ENCODE measurements at regions not wholly inside any gene's neighbourhood (a gene's known extent, or its start where the extent isn't known, plus 50 kb on each side); places are given as distances from the start of the nearest gene placed in this dataset.
"Not testable (repeated sequence)": the region's sequence is repeated elsewhere in the genome, so short reads cannot be mapped to it uniquely, and the experiment has no call there.

- DNase-seq, result no peak
Measured at GRCh38 chr5:100479079-100479688, 56.0 kb upstream of the FAM174A start.

DNA sequence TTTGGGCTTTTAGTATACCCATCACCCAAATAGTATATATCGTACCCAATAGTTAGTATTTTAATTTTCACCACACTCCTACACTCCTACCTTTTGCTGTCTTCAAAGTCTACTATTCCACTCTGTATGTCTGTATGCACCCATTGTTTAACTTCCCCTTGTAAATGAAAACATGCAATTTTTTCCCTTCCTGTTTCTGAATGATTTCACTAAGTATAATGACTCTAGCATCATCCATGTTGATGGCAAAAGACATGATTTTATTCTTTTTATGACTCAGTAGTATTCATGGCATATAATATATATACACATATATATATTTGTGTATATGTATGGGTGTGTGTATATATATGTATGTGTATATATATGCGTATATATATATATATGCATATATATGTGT, 63.1 kb upstream of the FAM174A start:
- DNase-seq, result no peak

DNA sequence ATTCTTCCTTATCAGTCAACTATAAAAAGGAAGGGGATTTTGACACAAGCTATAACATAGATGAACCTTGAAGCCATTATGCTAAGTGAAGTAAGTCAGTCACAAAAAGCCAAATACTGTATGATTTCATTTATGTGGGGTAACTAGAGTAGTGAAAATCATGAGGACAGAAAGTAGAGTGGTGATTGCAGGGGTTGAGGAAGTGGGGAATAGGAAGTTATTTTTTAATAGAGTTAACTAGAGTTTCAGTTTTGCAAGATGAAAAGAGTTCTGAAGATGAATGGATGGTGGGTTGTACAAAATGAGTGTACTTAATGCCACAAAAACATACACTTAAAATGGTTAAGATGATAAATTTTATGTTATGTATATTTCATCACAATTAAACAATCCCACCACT, 65.4 kb upstream of the FAM174A start:
- no peak for DNase-seq

- no peak for DNase-seq
Measured at GRCh38 chr5:100464418-100464817, 70.8 kb upstream of the FAM174A start.

- no peak for DNase-seq
Measured at GRCh38 chr5:100456615-100457014, 78.6 kb upstream of the FAM174A start.

DNA sequence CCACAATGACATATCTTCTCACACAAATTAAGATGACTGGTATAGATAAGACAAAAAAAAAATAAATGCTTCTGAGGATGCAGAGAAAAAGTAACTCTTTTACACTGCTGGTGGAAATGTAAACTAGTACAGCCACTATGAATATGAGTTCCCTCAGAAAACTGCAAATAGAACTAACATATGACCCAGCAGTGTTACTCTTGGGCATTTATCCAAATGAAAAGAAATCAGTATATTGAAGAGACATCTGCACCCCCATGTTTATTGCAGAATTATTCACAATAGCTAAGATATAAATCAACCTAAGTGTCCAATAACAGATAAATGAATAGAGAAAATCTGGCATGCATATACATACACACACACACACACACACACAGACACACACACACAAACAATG, 83.0 kb upstream of the FAM174A start:
- DNase-seq, result no peak

- no peak for DNase-seq
Measured at GRCh38 chr5:100448111-100448528, 87.1 kb upstream of the FAM174A start.

DNA sequence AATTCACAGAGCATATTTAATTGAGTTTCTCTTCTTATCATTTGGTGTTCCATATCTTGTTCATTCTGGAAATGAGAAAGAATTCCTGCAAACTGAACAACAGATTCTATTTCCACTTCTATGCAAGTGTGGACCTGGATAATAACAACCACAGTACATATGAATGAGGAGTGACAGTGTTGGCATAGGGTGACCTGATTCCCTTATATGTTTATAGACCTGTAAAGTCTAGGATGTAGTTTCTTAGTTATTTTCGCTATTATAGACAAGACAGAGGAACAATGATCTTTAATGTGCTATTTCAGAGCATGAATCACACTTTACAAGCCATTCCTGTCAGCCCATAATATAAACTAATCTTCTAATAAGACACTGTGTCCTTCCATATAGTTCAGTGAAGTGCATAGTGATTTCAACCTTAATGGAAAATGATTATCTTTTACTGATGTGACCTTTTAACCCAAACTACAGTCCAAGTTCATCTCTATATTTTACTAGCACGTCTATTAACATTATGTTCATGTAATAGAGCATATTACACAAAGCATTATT, 88.2 kb upstream of the FAM174A start:
- no peak for DNase-seq

GRCh38 chr5:100444961-100445360, 90.2 kb upstream of the FAM174A start:
- DNase-seq, result no peak

- no peak for DNase-seq
Measured at GRCh38 chr5:100434815-100435214, 100.4 kb upstream of the FAM174A start.

DNA sequence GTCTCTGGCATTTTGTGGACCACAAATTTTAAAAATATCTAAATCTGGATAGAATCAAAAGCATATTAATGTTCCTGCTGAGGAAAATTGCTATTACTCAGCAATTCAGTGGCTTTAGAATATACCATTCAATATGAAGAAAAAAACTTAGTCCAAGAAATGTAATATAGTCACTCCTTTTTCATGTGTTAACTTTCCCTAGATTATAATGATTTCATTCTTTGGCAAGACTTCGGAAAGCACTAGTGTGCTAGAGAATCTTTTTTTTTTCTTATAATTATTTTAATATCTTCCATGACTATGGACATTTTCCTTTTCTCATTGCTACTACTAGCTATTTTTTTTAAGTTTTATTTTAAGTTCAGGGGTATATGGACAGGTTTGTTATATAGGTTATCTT, 102.4 kb upstream of the FAM174A start:
- DNase-seq, result no peak

DNA sequence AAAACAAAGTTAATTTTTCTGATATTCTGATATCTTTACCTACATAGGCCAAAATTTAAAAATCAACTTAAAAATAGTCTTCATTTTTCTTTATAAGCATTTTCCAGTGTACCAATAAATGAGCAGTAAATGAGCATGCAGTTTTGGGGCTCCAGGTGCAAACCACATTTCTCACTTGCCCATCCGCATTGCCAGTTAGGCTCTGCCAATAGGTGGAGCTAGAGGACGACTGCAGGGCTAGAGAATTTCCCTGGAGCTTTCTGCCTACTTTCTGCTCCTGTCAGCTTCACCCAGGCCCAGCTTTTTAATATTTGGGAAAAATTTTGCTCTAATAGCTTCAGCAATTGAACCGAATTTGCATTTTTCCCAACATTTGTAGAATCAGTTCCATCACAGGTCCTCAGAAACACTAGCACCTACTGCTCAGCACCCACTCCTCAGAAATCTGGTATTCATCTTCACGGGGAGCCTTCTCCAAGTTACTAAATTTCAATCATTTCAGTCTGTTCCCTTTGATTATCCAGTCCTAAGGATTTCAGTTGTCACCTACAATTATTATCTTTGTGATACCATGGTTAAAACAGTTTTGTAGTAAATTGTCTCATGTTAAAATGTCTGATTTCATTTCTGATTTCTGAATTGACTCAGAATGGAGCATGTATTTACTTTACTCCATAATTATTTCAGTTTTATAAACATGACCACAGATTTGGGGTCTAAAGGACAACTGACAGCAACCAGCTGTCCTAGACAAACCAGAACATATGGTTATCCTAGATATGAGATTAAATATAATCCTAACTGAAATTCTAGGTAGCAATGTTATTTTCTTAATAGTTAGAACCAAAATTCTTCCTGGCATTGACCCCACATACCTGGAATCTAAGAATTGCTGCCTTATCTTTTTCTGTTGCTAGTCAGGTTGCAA, 104.6 kb upstream of the FAM174A start:
- peak; percentile 48 to 59 for DNase-seq

- no peak for DNase-seq
Measured at GRCh38 chr5:100424787-100425186, 110.4 kb upstream of the FAM174A start.

- DNase-seq, result no peak
Measured at GRCh38 chr5:100424017-100424416, 111.2 kb upstream of the FAM174A start.

GRCh38 chr5:100423330-100423729, 111.8 kb upstream of the FAM174A start:
- no peak for DNase-seq

DNA sequence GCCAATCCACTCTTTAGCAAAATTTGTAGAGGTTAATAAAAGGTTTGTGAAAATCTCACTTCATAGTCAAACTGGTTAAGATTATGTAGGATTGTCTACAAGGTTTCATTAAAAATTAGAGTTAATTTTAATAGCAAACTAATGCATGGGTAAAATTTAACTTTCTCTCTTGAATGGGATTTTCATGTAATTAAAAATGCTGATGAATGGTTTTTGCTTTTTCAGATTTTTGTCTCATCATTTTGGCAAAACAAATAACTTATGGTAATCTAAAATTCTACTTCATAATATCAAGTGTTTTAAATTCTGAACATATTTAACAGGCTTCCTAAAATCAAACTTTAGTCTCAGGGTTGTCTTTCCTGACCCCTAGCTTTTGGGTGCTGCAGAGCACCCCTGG, 113.8 kb upstream of the FAM174A start:
- no peak for DNase-seq

- DNase-seq, result no peak
Measured at GRCh38 chr5:100418231-100418630, 116.9 kb upstream of the FAM174A start.

DNA sequence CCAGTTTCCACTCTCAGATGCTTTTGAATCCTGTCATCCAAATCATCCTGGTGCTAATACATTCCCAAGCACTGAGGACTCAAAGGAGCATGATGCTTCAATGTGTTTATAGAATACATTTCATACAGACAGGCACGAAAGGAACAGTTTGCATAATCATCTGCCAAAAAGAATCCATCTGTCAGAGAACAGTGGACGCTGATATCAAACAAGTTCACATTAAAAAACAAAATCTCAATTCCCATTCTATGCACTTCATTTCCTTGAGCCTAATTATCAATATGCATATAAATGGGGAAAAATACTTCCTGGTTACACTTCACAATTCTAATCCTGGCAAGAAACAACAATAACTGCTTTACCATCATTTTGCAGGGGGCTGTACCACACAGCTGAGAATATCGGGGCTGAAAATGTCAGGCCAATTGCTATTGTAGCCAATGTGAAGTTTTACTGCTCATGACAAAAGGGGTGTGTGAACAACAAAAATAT, 125.5 kb upstream of the FAM174A start:
- no peak for DNase-seq

DNA sequence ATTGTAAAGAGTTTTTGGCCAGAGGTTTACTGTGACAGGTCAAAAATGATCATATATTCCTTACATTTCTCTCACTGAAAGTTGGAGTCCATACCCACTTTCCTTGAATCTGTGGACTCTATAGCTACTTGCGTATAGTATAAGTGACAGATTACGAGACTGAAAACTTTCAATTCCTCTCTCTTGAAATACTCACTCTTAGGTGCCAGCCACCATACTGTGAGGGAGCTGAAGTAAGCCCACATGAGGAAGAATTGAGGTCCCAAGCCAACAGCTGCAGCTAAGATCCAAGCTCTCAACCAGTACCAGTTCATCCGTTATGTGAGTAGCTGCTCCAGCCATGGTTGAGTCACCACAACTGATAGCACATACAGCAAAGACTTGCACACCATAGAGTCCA, 128.1 kb upstream of the FAM174A start:
- DNase-seq, result no peak

GRCh38 chr5:100406640-100407039, 128.5 kb upstream of the FAM174A start:
- DNase-seq, result no peak

GRCh38 chr5:100402071-100402470, 133.1 kb upstream of the FAM174A start:
- no peak for DNase-seq

- no peak for DNase-seq
Measured at GRCh38 chr5:100401149-100401548, 134.0 kb upstream of the FAM174A start.

- DNase-seq, result not testable (repeated sequence)
Measured at GRCh38 chr5:100398815-100399214, 136.4 kb upstream of the FAM174A start.
